H9 (cell line): ENCODE measurements at regions not wholly inside any gene's neighbourhood (a gene's known extent, or its start where the extent isn't known, plus 50 kb on each side); places are given as distances from the start of the nearest gene placed in this dataset.
"Not testable (repeated sequence)": the region's sequence is repeated elsewhere in the genome, so short reads cannot be mapped to it uniquely, and the experiment has no call there.

ENCODE experiments used
- DNase-seq: peaks from one replicate; pipeline ENCODE4 v3.0.0-alpha.2; 2017
- H2AFZ ChIP-seq: one replicate; pipeline ENCODE4 v1.6.1; 2013; ENCODE audit warnings: mild to moderate bottlenecking, low read length, control low read depth, moderate library complexity
- H2AK5ac ChIP-seq: 2 replicates; pipeline ENCODE4 v1.6.1; 2013; ENCODE audit warnings: low read length, control low read depth, mixed read lengths; ENCODE audit not compliant: insufficient read length
- H2BK120ac ChIP-seq: one replicate; pipeline ENCODE4 v1.6.1; 2013; ENCODE audit warnings: low read depth, mild to moderate bottlenecking, low read length, control low read depth, inconsistent platforms; ENCODE audit not compliant: poor library complexity, severe bottlenecking
- H2BK12ac ChIP-seq: 2 replicates; pipeline ENCODE4 v1.6.1; 2013; ENCODE audit warnings: low read length, control low read depth, mixed read lengths, low read depth; ENCODE audit not compliant: insufficient read length
- H2BK15ac ChIP-seq: 2 replicates; pipeline ENCODE4 v1.6.1; 2013; ENCODE audit warnings: low read depth, low read length, control low read depth
- H2BK20ac ChIP-seq: one replicate; pipeline ENCODE4 v1.6.1; 2013; ENCODE audit warnings: low read depth, mild to moderate bottlenecking, low read length, control low read depth, inconsistent platforms; ENCODE audit not compliant: poor library complexity, severe bottlenecking
- H2BK5ac ChIP-seq: 2 replicates; pipeline ENCODE4 v1.6.1; 2013; ENCODE audit warnings: low read length, control low read depth, mixed read lengths; ENCODE audit not compliant: insufficient read length
- H3K14ac ChIP-seq: 2 replicates; pipeline ENCODE4 v1.6.1; 2013; ENCODE audit warnings: low read length, control low read depth; ENCODE audit not compliant: insufficient read depth
- H3K18ac ChIP-seq: 2 replicates; pipeline ENCODE4 v1.6.1; 2013; ENCODE audit warnings: low read depth, mild to moderate bottlenecking, mixed read lengths, low read length, control low read depth; ENCODE audit not compliant: insufficient read length
- H3K23ac ChIP-seq: 2 replicates; pipeline ENCODE4 v1.6.1; 2013; ENCODE audit warnings: low read length, control low read depth, mixed read lengths, low read depth; ENCODE audit not compliant: insufficient read length
- H3K23me2 ChIP-seq: 2 replicates; pipeline ENCODE4 v1.6.1; 2013; ENCODE audit warnings: low read depth, mild to moderate bottlenecking, mixed read lengths, low read length, control low read depth; ENCODE audit not compliant: insufficient read length, poor library complexity, severe bottlenecking
- H3K27ac ChIP-seq: 2 replicates; pipeline ENCODE4 v1.5.1; 2013; ENCODE audit warnings: low read length, control low read depth, mixed read lengths, low read depth; ENCODE audit not compliant: insufficient read length
- H3K27me3 ChIP-seq: 2 replicates; pipeline ENCODE4 v1.6.1; 2013; ENCODE audit warnings: low read length, control low read depth, inconsistent platforms; ENCODE audit not compliant: insufficient read depth
- H3K4ac ChIP-seq: 2 replicates; pipeline ENCODE4 v1.6.1; 2013; ENCODE audit warnings: low read depth, mild to moderate bottlenecking, control low read depth, inconsistent platforms, low read length, moderate library complexity
- H3K4me1 ChIP-seq: 2 replicates; pipeline ENCODE4 v1.6.1; 2013; ENCODE audit warnings: low read length, control low read depth, inconsistent platforms; ENCODE audit not compliant: insufficient read depth
- H3K4me2 ChIP-seq: 2 replicates; pipeline ENCODE4 v1.6.1; 2013; ENCODE audit warnings: low read length, control low read depth, mixed read lengths; ENCODE audit not compliant: insufficient read length, insufficient read depth
- H3K56ac ChIP-seq: 2 replicates; pipeline ENCODE4 v1.6.1; 2013; ENCODE audit warnings: low read depth, mild to moderate bottlenecking, mixed read lengths, low read length, control low read depth; ENCODE audit not compliant: insufficient read length
- H3K79me1 ChIP-seq: 2 replicates; pipeline ENCODE4 v1.6.1; 2013; ENCODE audit warnings: low read depth, mild to moderate bottlenecking, moderate library complexity, low read length, control low read depth, inconsistent platforms; ENCODE audit not compliant: insufficient read depth, poor library complexity, severe bottlenecking
- H3K79me2 ChIP-seq: 2 replicates; pipeline ENCODE4 v1.6.1; 2013; ENCODE audit warnings: low read length, control low read depth, inconsistent platforms; ENCODE audit not compliant: insufficient read depth
- H3K9ac ChIP-seq: 2 replicates; pipeline ENCODE4 v1.6.1; 2013; ENCODE audit warnings: low read length, control low read depth, mixed read lengths; ENCODE audit not compliant: insufficient read length; ENCODE audit errors: extremely low read depth
- H3K9me3 ChIP-seq: one replicate; pipeline ENCODE4 v1.6.1; 2013; ENCODE audit warnings: low read depth, low read length, inconsistent platforms; ENCODE audit not compliant: control insufficient read depth
- H3T11ph ChIP-seq: one replicate; pipeline ENCODE4 v1.6.1; 2013; ENCODE audit warnings: mild to moderate bottlenecking, low read length, control low read depth, inconsistent platforms
- H4K20me1 ChIP-seq: one replicate; pipeline ENCODE4 v1.6.1; 2013; ENCODE audit not compliant: control insufficient read depth, insufficient read length, insufficient read depth
- H4K5ac ChIP-seq: 2 replicates; pipeline ENCODE4 v1.6.1; 2013; ENCODE audit warnings: low read depth, mild to moderate bottlenecking, mixed read lengths, low read length, control low read depth; ENCODE audit not compliant: insufficient read length
- H4K8ac ChIP-seq: replicated peaks from 2 replicates; pipeline ENCODE4 v1.6.1; 2013; ENCODE audit warnings: low read length, control low read depth, mixed read lengths, low read depth; ENCODE audit not compliant: insufficient read length
- H4K91ac ChIP-seq: 2 replicates; pipeline ENCODE4 v1.6.1; 2013; ENCODE audit warnings: low read depth, mild to moderate bottlenecking, moderate library complexity, mixed read lengths, low read length, control low read depth; ENCODE audit not compliant: insufficient read length
- H3K27ac Mint-ChIP-seq, 3 experiments: 2 replicates in 2 of 3; 3 replicates in 1 of 3; pipeline ENCODE4 v1.8.0; 2020 to 2021; ENCODE audit warnings: mixed read lengths in 3 of 3, mild to moderate bottlenecking in 1 of 3, moderate library complexity in 1 of 3
- H3K27me3 Mint-ChIP-seq: 2 replicates; pipeline ENCODE4 v1.8.0; 2021; ENCODE audit warnings: low read depth, mild to moderate bottlenecking, moderate library complexity, mixed read lengths
- H3K36me3 Mint-ChIP-seq, 3 experiments: 2 replicates in 2 of 3; 3 replicates in 1 of 3; pipeline ENCODE4 v1.8.0; 2020 to 2021; ENCODE audit warnings: low read depth in 3 of 3, mixed read lengths in 3 of 3; ENCODE audit not compliant: insufficient read depth in 1 of 3
- H3K4me1 Mint-ChIP-seq, 2 experiments: 2 replicates each; pipeline ENCODE4 v1.8.0; 2020; ENCODE audit warnings: mixed read lengths in 2 of 2
- H3K4me3 Mint-ChIP-seq, 2 experiments: 2 replicates in 1 of 2; 3 replicates in 1 of 2; pipeline ENCODE4 v1.8.0; 2020 to 2021; ENCODE audit warnings: mild to moderate bottlenecking in 2 of 2, mixed read lengths in 2 of 2, moderate library complexity in 1 of 2
- H3K9me3 Mint-ChIP-seq, 2 experiments: 2 replicates in 1 of 2; 3 replicates in 1 of 2; pipeline ENCODE4 v1.8.0; 2020; ENCODE audit warnings: mild to moderate bottlenecking in 2 of 2, mixed read lengths in 2 of 2, moderate library complexity in 1 of 2
- WGBS: extraction: QIAGEN DNeasy Blood & Tissue Kit; methylation state at CpG from one replicate; pipeline ENCODE4 v1.1.7; 2013; ENCODE audit warnings: missing lambda C conversion rate, low lambda C conversion rate, mixed read lengths; ENCODE audit not compliant: insufficient read length; ENCODE audit errors: extremely low coverage; 5-methylcytosine and 5-hydroxymethylcytosine counted together
- TF ChIP-seq, protein P1 (sequence below): fragments of 200-600 bp; sonication (generic); conservative IDR thresholded peaks from 3 replicates; pipeline ENCODE4 v1.8.0; 2021; ENCODE audit warnings: antibody characterized with exemption, mild to moderate bottlenecking

DNA sequence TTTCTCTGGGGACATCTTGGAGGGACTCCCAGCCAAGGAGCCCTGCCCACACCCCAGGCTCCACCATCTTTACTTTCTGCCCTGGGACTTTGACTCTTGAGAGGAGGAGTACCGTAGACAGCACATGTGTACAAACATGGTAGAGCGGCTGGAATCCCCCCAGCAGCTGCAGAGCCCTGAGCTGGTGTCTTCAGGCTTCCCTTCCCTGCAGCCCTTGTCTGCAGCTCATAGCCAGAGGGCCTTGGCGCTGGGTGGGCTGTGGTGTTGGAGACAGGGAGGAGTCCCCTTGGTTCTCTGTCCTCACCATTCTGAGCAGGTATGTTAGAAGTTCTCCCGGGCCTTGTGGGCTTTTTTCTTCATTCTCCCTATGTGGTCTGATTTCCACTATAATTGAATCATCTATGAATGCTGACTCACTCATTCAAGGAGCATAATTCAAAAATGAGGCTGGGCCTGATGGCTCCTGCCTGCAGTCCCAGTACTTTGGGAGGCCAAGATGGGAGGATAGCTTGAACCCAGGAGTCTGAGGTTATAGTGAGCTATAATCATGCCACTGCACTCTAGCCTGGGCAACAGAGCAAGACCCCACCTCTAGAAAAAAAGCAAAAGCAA, 97.8 kb upstream of the MEF2A start:
- H4K5ac ChIP-seq: no peak overlapping the region
- Mint-ChIP-seq H3K36me3 (peaks cover 0 to 7% (median 0%) of the 10 kb centered on the region in 3 experiments; a peak in 2 of 7 replicates), H3K4me3 (no peak overlapping the region), H3K27ac (no peak overlapping the region), H3K4me1 (no peaks in the 10 kb centered on the region; a peak in 1 of 4 replicates), H3K27me3 (no peaks in the 10 kb centered on the region), H3K9me3 (peaks cover 14 to 24% of the 10 kb centered on the region in 2 experiments; a peak in 4 of 5 replicates)
- no peak overlapping the region for H3K9ac ChIP-seq
- H2BK12ac ChIP-seq: no peak overlapping the region
- H3K14ac ChIP-seq: no peak overlapping the region
- no peak overlapping the region for H3K4ac ChIP-seq
- no peak overlapping the region for H3K23ac ChIP-seq
- H3T11ph ChIP-seq: no peak overlapping the region
- H4K20me1 ChIP-seq: no peaks in the 10 kb centered on the region
- no peaks in the 10 kb centered on the region for H3K27me3 ChIP-seq
- no peak overlapping the region for H3K27ac ChIP-seq
- H3K79me2 ChIP-seq: no peaks in the 10 kb centered on the region
- H3K9me3 ChIP-seq: no peaks in the 10 kb centered on the region
- no peak overlapping the region for H3K4me2 ChIP-seq
- H3K18ac ChIP-seq: no peak overlapping the region
- no peak overlapping the region for H4K91ac ChIP-seq
- H2BK5ac ChIP-seq: no peak overlapping the region
- no peaks in the 10 kb centered on the region for H3K23me2 ChIP-seq
- H4K8ac ChIP-seq: no peak overlapping the region
- H2BK20ac ChIP-seq: no peak overlapping the region
- TF ChIP-seq, protein P1, sequence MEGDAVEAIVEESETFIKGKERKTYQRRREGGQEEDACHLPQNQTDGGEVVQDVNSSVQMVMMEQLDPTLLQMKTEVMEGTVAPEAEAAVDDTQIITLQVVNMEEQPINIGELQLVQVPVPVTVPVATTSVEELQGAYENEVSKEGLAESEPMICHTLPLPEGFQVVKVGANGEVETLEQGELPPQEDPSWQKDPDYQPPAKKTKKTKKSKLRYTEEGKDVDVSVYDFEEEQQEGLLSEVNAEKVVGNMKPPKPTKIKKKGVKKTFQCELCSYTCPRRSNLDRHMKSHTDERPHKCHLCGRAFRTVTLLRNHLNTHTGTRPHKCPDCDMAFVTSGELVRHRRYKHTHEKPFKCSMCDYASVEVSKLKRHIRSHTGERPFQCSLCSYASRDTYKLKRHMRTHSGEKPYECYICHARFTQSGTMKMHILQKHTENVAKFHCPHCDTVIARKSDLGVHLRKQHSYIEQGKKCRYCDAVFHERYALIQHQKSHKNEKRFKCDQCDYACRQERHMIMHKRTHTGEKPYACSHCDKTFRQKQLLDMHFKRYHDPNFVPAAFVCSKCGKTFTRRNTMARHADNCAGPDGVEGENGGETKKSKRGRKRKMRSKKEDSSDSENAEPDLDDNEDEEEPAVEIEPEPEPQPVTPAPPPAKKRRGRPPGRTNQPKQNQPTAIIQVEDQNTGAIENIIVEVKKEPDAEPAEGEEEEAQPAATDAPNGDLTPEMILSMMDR: no peak
- no peak overlapping the region for H2BK120ac ChIP-seq
- H3K56ac ChIP-seq: no peak overlapping the region
- WGBS: no CpG with 5 or more reads among the region's 4 CpGs
- H2AK5ac ChIP-seq: no peak overlapping the region
- DNase-seq: no peak
- H3K4me1 ChIP-seq: no peaks in the 10 kb centered on the region
- H3K79me1 ChIP-seq: no peaks in the 10 kb centered on the region
- no peak overlapping the region for H2AFZ ChIP-seq
- H2BK15ac ChIP-seq: no peak overlapping the region

DNA sequence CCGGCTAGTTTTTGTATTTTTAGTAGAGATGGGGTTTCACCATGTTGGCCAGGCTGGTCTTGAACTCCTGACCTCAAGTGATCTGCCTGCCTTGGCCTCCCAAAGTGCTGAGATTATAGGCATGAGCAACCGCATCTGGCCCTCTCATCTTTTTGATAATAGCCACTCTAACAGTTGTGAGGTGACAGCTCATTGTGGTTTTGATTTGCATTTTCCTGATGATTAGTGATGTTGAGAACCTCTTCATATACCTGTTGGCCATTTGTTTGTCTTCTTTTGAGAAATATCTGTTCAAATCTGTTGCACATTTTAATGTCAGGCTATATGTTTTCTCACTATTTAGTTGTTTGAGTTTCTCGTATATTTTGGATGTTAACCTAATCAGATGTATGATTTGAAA, 95.6 kb upstream of the MEF2A start:
- not testable (repeated sequence) for H2BK120ac ChIP-seq, DNase-seq, H3K36me3 Mint-ChIP-seq, H4K8ac ChIP-seq, H3K79me2 ChIP-seq, H3K56ac ChIP-seq, H2AFZ ChIP-seq, H3K27ac Mint-ChIP-seq, H4K91ac ChIP-seq, H3K18ac ChIP-seq, H3K23me2 ChIP-seq, H3K23ac ChIP-seq, H4K20me1 ChIP-seq, H3K79me1 ChIP-seq, H4K5ac ChIP-seq, H3K4me1 ChIP-seq, H3K4ac ChIP-seq, H2AK5ac ChIP-seq, H2BK15ac ChIP-seq, H3K4me2 ChIP-seq, H3K27me3 ChIP-seq, H3T11ph ChIP-seq, H2BK5ac ChIP-seq, H3K9ac ChIP-seq, H3K14ac ChIP-seq, H3K27me3 Mint-ChIP-seq, H2BK20ac ChIP-seq, H3K9me3 Mint-ChIP-seq, H3K9me3 ChIP-seq, H2BK12ac ChIP-seq, H3K27ac ChIP-seq, H3K4me3 Mint-ChIP-seq
- no CpG with 5 or more reads among the region's 3 CpGs for WGBS
- H3K4me1 Mint-ChIP-seq: peaks cover 6 to 10% of the 10 kb centered on the region in 2 experiments
